ENCODE measurements at regions not wholly inside any gene's neighbourhood (a gene's known extent, or its start where the extent isn't known, plus 50 kb on each side); places are given as distances from the start of the nearest gene placed in this dataset.

DNA sequence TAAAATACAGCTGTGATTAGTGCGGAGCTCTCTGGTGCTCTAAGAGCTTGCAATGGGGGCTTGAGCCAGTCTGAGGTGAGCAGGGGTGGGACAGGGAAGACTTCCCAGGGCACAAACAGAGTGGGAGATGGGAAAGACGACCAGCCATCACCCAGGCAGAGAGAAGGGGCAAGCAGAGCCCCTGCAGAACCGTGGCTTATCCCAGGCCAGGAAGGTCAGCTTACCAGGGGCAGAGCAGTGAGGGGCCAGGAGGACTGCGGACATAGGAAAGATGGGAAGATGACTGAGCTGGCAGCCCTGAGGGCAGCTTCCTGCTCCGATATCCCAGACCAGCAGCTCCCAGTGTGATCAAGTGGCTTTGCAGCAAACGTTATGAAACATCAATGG lies 55.4 kb upstream of the IFFO2 start:
- TF ChIP-seq, protein P1, sequence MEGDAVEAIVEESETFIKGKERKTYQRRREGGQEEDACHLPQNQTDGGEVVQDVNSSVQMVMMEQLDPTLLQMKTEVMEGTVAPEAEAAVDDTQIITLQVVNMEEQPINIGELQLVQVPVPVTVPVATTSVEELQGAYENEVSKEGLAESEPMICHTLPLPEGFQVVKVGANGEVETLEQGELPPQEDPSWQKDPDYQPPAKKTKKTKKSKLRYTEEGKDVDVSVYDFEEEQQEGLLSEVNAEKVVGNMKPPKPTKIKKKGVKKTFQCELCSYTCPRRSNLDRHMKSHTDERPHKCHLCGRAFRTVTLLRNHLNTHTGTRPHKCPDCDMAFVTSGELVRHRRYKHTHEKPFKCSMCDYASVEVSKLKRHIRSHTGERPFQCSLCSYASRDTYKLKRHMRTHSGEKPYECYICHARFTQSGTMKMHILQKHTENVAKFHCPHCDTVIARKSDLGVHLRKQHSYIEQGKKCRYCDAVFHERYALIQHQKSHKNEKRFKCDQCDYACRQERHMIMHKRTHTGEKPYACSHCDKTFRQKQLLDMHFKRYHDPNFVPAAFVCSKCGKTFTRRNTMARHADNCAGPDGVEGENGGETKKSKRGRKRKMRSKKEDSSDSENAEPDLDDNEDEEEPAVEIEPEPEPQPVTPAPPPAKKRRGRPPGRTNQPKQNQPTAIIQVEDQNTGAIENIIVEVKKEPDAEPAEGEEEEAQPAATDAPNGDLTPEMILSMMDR (conservative IDR thresholded peaks at IDR 0.05 in 1 of 2, IDR thresholded peaks at IDR 0.05 in 1 of 2; ENCODE audit: low read depth in 1 of 2, low read length in 2 of 2): no peak
- TF ChIP-seq EZH2 (IDR thresholded peaks at IDR 0.05; ENCODE audit: low read length, missing control alignments): no peak
